Breast epithelium (tissue), 4 donors: ENCODE measurements at regions not wholly inside any gene's neighbourhood (a gene's known extent, or its start where the extent isn't known, plus 50 kb on each side); places are given as distances from the start of the nearest gene placed in this dataset.

Source experiments
- DNase-seq, 2 donors: peaks; one replicate each; pipeline ENCODE4 v3.0.0-alpha.2; 2019; ENCODE audit warnings: low spot score in 2 of 2
- H3K27ac ChIP-seq, 2 donors: fragments of 200-600 bp; sonication (generic) in 1 of 2; one replicate each; pipeline ENCODE4 v1.5.1; 2016 to 2019; ENCODE audit warnings: mild to moderate bottlenecking in 1 of 2
- H3K27me3 ChIP-seq, 2 donors: fragments of 200-600 bp; sonication (generic) in 1 of 2; one replicate each; pipeline versions ENCODE4 v1.5.1 to v1.6.0; 2017 to 2019; ENCODE audit warnings: control low read depth in 1 of 2, mild to moderate bottlenecking in 1 of 2
- H3K36me3 ChIP-seq: fragments of 200-600 bp; one replicate; pipeline ENCODE4 v1.5.1; 2019
- H3K4me1 ChIP-seq, 2 donors: fragments of 200-600 bp; sonication (generic); one replicate each; pipeline ENCODE4 v1.5.1; 2016 to 2019; ENCODE audit warnings: control low read depth in 1 of 2
- H3K4me3 ChIP-seq, 3 donors: fragments of 200-600 bp; sonication (generic); 1 replicate in 2 of 3; 2 replicates in 1 of 3; pipeline ENCODE4 v1.5.1; 2016 to 2019; ENCODE audit warnings: mild to moderate bottlenecking in 3 of 3, moderate library complexity in 2 of 3
- H3K9me3 ChIP-seq, 2 donors: fragments of 200-600 bp; sonication (generic) in 1 of 2; one replicate each; pipeline ENCODE4 v1.5.1; 2016 to 2019; ENCODE audit warnings: control low read depth in 1 of 2
- CTCF ChIP-seq, 3 donors: fragments of 450-650 bp; IDR thresholded peaks; one replicate each; pipeline ENCODE4 v1.5.1; 2016 to 2017; ENCODE audit warnings: antibody characterized with exemption in 3 of 3, mild to moderate bottlenecking in 3 of 3, moderate library complexity in 3 of 3
- POLR2A ChIP-seq: fragments of 450-650 bp; IDR thresholded peaks from one replicate; pipeline ENCODE4 v1.6.1; 2016; ENCODE audit warnings: antibody characterized with exemption, mild to moderate bottlenecking, moderate library complexity
- POLR2AphosphoS5 ChIP-seq, 3 donors: sonication (generic); formaldehyde crosslinking; IDR thresholded peaks; one replicate each; pipeline ENCODE4 v1.6.1; 2017; ENCODE audit warnings: antibody characterized with exemption in 3 of 3
- intact Hi-C: fragments of 100-400 bp; cut with DNase I; formaldehyde crosslinking; loops from one replicate; pipeline ENCODE4 v1.15.1; 2023; ENCODE audit warnings: low total_unique reads

- H3K36me3 ChIP-seq, result no peaks in the 10 kb centered on the region
- H3K27ac ChIP-seq, result no peak overlapping the region
- no peak overlapping the region for H3K4me3 ChIP-seq
- H3K9me3 ChIP-seq, result no peaks in the 10 kb centered on the region
- no peaks in the 10 kb centered on the region for H3K27me3 ChIP-seq
- DNase-seq, result no peak
- no peaks in the 10 kb centered on the region for H3K4me1 ChIP-seq
- TF ChIP-seq CTCF (IDR thresholded peaks at IDR 0.05), result no peak
- no peak for TF ChIP-seq POLR2AphosphoS5 (IDR thresholded peaks at IDR 0.05)
- no peak for TF ChIP-seq POLR2A
- intact Hi-C loops, result no loop called here
These were observed 254.4 kb downstream of the PPARGC1A start for GRCh38 chr4:23635468-23635867.

- intact Hi-C loops, result no loop called here
- no peaks in the 10 kb centered on the region for H3K4me1 ChIP-seq
- TF ChIP-seq POLR2A (no peak), CTCF (IDR thresholded peaks at IDR 0.05) (no peak), POLR2AphosphoS5 (IDR thresholded peaks at IDR 0.05) (no peak)
- no peak overlapping the region for H3K27ac ChIP-seq
- no peaks in the 10 kb centered on the region for H3K9me3 ChIP-seq
- H3K27me3 ChIP-seq, result no peaks in the 10 kb centered on the region
- no peak for DNase-seq
- no peaks in the 10 kb centered on the region for H3K36me3 ChIP-seq
- H3K4me3 ChIP-seq, result no peak overlapping the region
These were observed 258.4 kb downstream of the PPARGC1A start for GRCh38 chr4:23631255-23631950.

- H3K27ac ChIP-seq, result no peak overlapping the region
- H3K4me3 ChIP-seq, result no peak overlapping the region
- H3K9me3 ChIP-seq, result peaks cover 0 to 5% of the 10 kb centered on the region in 2 donors
- no peaks in the 10 kb centered on the region for H3K4me1 ChIP-seq
- no peak for TF ChIP-seq CTCF (IDR thresholded peaks at IDR 0.05)
- TF ChIP-seq POLR2A, result no peak
- no peak for TF ChIP-seq POLR2AphosphoS5 (IDR thresholded peaks at IDR 0.05)
- no peaks in the 10 kb centered on the region for H3K27me3 ChIP-seq
- no peaks in the 10 kb centered on the region for H3K36me3 ChIP-seq
- no peak for DNase-seq
- intact Hi-C loops, result no loop called here
These were observed 259.7 kb downstream of the PPARGC1A start for GRCh38 chr4:23630110-23630509.

GRCh38 chr4:23629421-23629820 is 260.4 kb downstream of the PPARGC1A start:
- no peaks in the 10 kb centered on the region for H3K4me1 ChIP-seq
- no peak for TF ChIP-seq POLR2A
- H3K27me3 ChIP-seq, result no peaks in the 10 kb centered on the region
- no peak overlapping the region for H3K27ac ChIP-seq
- no peaks in the 10 kb centered on the region for H3K36me3 ChIP-seq
- H3K4me3 ChIP-seq, result no peak overlapping the region
- intact Hi-C loops, result no loop called here
- no peak for DNase-seq
- peaks cover 0 to 12% of the 10 kb centered on the region in 2 donors for H3K9me3 ChIP-seq

- Histone ChIP-seq H3K27me3 (no peaks in the 10 kb centered on the region), H3K9me3 (no peaks in the 10 kb centered on the region), H3K36me3 (no peaks in the 10 kb centered on the region), H3K4me3 (no peak overlapping the region), H3K4me1 (no peaks in the 10 kb centered on the region), H3K27ac (no peak overlapping the region)
- TF ChIP-seq POLR2A (no peak), POLR2AphosphoS5 (IDR thresholded peaks at IDR 0.05) (no peak), CTCF (IDR thresholded peaks at IDR 0.05) (no peak)
- DNase-seq, result no peak
- intact Hi-C loops, result no loop called here
These were observed 275.5 kb downstream of the PPARGC1A start for GRCh38 chr4:23614284-23614892.
